NCI-H2029 (cell line): ENCODE measurements at regions not wholly inside any gene's neighbourhood (a gene's known extent, or its start where the extent isn't known, plus 50 kb on each side); places are given as distances from the start of the nearest gene placed in this dataset.
"Not testable (repeated sequence)": the region's sequence is repeated elsewhere in the genome, so short reads cannot be mapped to it uniquely, and the experiment has no call there.

Experiments used
- DNase-seq: peaks from one replicate; lab custom pipeline; 2025; lab: John Stamatoyannopoulos, UW

DNA sequence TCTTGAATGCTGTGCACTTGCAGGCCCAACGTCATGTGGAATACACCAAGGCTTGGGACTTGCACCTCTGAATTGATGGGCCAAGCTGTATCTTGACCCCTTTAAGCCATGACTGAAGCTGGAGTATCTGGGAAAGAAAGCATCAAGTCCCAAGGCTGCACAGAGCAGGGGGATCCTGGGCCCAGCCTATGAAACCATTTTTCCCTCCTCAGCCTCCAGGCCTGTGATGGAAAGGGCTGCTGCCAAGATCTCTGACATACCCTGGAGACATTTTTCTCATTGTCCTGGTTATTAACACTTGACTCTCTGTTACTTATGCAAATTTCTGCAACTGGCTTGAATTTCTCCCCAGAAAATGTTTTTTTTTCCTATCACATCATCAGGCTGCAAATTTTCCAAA, 174.0 kb upstream of the SNX2 start:
- no peak for DNase-seq

DNA sequence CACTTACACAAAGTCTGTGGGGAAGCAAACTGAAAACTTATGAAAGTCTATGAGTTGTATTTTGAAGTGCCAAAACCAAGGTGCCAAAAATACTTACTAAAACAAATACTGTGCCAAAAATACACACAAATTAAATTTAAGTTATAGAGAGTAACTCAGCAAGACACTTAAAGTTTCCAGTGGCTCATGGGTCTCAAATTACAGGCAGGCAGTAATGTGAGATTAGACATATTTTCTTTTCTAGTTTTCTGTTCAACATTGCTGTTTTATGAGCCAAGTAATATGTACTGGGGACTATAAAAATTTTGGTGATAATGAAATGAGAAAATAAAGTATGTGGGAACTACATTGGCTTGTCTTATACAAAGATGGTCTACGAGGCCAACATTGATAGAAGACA, 172.2 kb upstream of the SNX2 start:
- no peak for DNase-seq

DNA sequence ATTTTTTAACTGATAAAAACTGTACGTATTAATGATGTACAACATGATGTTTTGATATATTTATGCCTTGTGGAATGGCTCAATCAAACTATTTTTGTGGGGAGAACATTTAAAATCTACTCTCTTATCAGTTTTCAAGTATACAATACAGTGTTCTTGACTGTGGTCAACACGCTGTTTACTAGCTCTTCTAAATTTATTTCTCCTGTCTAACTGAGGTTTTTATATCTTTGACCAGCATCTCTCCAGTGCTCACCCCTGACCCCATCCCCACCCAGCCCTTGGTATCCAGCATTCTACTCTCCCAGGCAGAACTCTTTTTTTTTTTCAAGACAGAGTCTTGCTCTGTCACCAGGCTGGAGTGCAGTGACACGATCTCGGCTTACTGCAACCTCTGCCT, 169.6 kb upstream of the SNX2 start:
- DNase-seq, result no peak

DNA sequence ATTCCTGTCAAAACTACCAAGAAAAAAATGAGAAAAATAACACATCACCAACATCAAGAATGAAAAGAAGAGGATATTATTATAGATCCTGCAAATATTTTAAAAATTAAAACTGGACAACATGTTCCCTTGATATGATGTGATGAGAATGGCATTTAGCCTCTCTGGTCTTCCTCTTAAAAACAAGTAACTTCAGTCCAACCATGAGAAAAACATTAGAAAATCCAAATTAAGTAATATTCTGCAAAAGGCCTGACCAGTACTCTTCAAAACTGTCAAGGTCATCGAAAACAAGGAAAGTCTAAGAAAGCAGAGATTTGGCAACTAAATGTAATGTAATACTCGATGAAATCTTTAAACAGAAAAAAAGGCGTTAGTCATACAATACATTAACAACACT, 167.1 kb upstream of the SNX2 start:
- DNase-seq, result no peak

DNA sequence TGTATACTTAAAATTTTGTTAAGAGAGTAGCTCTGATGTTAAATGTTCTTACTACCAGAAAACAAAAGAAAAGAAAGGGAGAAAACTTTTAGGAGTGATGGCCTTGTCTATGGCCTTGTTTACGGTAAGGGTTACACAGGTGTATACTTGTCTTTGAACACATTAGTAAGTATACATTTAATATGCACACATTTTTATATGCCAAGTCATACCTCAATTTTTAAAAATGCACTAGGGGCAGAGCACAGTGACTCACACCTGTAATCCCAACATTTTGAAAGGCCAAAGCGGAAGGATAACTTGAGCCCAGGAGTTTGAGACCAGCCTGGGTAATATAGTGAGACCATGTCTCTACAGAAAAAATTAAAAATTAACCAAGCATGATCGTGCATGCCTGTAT, 166.7 kb upstream of the SNX2 start:
- DNase-seq, result no peak

DNA sequence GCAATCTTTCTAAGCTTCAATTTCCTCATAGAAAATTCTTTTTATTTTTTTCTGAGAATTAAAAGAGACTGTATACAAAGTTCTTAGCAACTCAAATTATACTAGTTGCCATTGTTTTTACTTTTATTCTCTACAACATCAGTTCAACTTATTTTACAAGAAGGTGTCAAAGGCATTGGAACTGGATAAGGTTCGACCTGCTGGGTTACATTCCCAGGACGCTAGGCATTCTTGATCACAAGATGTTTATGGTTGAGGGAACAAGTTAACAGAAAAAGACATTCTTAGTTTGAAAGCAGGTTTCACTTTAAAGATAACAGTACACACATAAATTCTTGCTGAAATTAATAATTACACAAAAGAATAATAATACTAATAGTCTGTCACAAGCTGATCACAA, 163.5 kb upstream of the SNX2 start:
- no peak for DNase-seq

DNA sequence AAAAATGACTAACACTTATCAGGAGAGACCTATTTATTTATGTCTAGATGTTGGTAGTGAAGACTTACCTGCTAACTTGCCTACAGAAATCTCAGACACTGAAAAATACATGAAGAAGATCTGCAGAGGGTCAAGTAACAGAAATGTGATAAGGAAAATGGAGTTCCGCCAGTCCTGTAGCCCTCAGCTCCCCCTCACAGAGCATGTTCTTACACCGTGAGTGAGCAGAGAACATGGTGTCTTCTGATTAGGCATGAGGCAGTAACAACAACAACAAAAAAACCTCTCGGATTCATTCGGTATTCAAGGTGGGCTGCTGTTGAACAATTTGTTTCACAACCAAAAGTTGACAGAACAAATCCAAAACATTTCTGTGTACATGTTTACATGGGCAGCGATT, 162.0 kb upstream of the SNX2 start:
- no peak for DNase-seq

DNA sequence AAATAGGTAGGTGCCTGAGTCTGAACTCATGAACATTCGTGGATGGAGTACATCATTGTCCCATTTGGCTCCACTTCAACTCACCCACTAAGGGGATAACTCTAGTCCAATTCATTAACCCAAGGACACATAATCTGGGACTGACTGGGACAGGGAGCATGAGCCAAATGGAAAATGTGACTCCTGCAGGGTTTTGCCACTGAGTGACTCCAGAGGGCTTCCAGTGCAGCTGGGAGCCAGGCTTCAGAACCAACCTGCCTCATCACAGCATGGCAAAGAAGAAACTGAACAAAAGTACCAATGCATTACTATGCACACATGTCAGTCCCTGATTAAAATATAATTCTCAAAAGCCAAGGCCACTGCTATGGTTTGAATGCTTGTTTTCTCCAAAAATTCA, 159.7 kb upstream of the SNX2 start:
- DNase-seq, result no peak

GRCh38 chr5:122615832-122616231, 159.0 kb upstream of the SNX2 start:
- no peak for DNase-seq

DNA sequence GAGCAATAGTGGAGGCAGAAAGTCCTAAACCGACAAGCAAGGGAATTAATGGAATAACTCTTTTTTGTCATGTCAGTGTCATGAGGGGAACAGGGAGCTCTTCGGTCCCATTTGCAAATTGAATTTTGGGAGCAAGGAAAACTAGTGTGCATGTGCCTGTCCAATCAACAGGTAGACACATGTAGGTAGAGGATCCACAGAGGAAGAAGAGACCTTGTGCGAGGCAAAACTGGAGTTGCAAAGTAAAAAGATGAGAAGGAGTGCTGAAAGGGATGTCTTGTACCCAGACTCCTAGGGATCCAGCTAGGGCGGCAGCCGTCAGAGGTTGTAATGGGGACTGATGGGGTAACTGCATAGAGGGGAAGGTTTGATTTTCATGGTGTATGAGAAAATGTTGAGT, 156.8 kb upstream of the SNX2 start:
- not testable (repeated sequence) for DNase-seq

- DNase-seq, result not testable (repeated sequence)
Measured at GRCh38 chr5:122620768-122621167, 154.1 kb upstream of the SNX2 start.

- not testable (repeated sequence) for DNase-seq
Measured at GRCh38 chr5:122628714-122629113, 146.2 kb upstream of the SNX2 start.

DNA sequence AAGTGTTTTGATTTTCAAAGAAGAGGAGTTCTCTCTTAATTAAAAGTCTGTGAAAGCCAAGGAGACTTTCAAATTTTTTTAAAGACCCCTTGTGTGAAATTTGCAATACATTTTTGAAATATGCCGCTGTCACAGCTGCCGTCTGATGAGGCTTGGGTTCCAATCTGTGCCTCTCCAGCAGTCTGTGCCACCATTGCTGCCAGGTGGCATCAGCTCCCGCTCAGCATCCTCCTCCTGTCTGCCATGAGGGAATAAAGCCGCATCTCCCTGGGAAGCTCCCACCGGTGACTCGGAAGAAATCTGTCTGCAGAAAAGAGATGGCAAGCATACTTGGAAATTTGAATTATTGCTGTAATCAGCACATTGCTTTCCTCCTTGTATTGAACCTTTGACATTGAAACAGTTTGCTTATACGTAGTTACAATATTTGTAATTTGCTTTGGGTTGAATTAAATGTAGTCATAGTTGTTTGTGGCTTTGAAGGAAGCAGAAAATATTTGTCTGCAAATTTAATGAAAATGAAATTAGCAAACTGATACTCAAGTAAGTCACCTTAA, 145.7 kb upstream of the SNX2 start:
- no peak for DNase-seq

- DNase-seq, result no peak
Measured at GRCh38 chr5:122638581-122638980, 136.3 kb upstream of the SNX2 start.

DNA sequence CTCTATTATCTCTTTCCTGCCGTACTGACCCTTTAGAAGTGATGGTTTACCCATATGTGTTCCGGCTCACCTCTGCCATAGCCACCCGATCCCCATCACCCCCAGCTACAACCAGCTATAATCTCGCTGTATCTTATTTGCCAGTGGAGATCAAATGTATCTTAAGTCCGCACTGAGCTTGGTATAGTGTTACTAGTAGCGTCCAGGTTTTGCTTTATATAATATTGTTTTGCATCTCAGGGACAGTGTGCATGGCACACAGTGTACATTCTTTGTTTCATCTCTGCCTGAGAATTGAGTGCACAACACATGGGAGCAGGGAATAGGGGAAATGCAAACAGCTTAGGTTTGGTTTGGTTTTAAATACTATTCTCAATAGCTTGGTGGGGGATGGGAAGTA, 135.8 kb upstream of the SNX2 start:
- DNase-seq, result no peak

GRCh38 chr5:122639864-122640263, 135.0 kb upstream of the SNX2 start:
- no peak for DNase-seq

- DNase-seq, result no peak
Measured at GRCh38 chr5:122649080-122649479, 125.8 kb upstream of the SNX2 start.

DNA sequence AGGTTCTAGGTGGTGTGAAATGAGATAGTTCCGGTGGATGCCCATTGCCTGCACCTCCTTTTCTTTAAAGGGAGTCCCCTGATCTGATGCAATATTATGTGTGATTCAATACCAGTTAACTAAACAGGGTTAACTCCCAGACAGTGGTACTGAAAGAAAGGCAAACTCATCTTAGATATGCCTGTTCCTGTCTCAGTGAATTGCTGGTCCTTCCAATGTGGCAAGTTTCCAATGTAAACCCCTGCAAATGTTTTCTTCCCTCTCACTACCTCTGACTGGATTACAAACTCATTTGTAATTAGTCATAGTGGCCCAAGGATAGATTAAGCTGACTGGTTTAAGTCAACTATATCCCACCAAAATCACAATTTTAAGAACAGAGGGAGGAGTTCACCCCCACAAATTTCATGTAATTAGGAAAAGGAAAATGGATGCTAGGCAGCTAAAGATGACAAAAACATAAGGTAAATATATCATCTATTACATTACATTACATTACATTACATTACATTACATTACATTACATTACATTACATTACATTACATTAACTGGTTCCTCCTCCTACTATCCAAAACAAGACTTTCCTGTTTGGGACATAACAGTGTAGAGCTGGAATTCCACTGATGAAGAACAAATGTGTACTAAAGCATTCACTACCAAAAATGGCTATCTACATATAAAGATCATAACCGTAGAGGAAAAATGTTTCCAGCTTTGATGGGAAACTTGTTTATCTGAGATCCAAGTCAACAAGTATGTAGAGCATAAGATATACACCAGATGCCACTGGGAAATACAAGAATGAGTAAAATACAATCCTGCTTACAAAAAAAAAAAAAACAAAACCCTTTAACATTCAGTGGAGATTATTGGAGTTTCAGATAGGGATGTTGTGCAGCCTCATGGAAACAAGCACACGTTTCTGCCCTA, 121.5 kb upstream of the SNX2 start:
- DNase-seq, result no peak

DNA sequence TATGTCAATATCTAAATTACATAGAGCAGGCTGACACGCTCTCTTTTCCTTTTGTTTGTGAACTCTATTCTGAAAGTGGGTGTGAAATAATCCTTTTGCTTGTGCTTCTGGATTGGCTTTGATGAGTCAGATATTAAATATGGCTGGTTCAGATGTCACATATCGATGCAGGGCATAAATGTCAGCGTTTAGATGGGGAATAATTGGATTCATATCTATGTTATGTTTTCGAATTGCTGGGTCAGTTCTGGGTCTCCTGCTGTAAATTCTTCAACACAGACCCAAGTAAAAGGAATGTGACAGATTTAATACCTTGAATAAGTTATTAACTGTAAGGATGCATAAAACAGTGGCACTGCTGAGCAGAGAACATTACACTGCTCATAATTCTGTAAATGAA, 118.7 kb upstream of the SNX2 start:
- no peak for DNase-seq

GRCh38 chr5:122656577-122656976, 118.3 kb upstream of the SNX2 start:
- no peak for DNase-seq

DNA sequence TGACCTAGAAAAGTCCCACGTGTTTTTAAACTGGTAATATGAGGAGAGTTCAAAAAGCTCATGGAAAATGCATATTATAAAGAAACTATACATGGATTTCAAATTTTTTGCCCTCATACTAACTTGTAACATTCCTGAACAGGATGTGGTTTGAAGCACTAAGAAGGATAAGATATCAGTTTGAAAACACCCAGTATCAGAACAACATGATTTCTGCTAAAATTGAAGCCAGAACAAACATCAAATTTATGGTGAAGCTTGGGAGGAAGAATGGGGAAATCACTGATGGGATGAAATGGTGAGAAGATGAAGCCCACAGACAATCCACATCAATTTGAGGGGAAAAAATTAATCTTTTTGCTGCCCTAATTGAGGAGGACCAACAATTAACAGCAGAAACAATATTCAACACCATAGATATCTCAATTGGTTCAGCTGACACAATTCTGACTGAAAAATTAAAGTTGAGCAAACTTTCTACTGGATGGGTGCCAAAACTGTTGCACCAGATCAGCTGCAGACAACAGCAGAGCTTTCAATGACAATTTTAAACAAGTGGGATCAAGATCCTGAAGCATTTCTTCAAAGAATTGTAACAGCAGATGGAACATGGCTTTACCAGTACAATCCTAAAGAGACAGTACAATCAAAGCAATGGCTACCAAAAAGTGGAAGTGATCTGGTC, 113.2 kb upstream of the SNX2 start:
- no peak for DNase-seq

DNA sequence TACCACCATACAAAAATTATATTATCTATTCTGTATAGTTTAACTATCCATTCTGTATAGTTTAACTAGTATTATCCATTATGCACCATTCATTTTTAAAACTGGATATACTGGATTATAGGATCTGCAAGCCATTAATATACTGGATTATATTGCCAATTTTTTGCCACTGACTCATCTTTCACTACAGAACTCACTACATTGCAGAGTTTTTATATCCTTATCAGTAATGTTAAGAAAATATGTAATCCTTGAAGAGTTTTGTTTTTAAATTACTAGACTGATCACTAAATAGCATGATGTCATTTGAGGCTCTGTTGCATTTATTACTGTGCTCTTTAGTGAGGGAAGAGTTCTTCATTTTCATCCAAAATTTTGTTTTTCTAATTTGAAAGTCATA, 109.8 kb upstream of the SNX2 start:
- DNase-seq, result no peak

- no peak for DNase-seq
Measured at GRCh38 chr5:122668552-122668951, 106.3 kb upstream of the SNX2 start.
